Peyer's patch (tissue), 4 donors: ENCODE measurements at regions not wholly inside any gene's neighbourhood (a gene's known extent, or its start where the extent isn't known, plus 50 kb on each side); places are given as distances from the start of the nearest gene placed in this dataset.

Experiments used
- POLR2A ChIP-seq, 2 donors: fragments of 450-650 bp; IDR thresholded peaks; one replicate each; pipeline ENCODE4 v1.5.1; 2017; ENCODE audit warnings: antibody characterized with exemption in 2 of 2, mild to moderate bottlenecking in 2 of 2, moderate library complexity in 2 of 2
- TF ChIP-seq, protein P1 (sequence below), 6 experiments: fragments of 450-650 bp in 4 of 6; fragments of 200-600 bp in 2 of 6; sonication (generic) in 1 of 6; IDR thresholded peaks; one replicate each; pipeline ENCODE4 v1.5.1; 2017 to 2019; ENCODE audit warnings: antibody characterized with exemption in 6 of 6, mild to moderate bottlenecking in 3 of 6, moderate library complexity in 1 of 6

DNA sequence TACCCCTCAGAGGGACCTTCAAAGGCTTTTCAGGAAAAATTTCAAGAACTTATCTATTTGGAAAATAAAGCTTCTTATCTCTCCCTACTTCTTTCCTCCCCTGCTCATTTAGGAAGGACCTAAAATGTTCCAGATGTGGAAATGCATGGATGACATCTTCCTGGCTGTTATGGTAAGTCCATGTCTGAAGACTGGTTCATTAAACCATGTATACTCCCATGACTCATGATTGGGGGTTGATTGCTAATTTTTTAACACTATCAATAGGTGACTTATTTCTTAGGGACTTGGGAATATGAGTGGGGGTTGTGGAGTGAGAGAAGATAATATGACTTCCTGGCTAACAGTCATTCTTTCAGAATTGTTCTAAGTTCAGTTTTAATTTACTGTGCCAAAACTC, 104.0 kb upstream of the PARD3B start:
- TF ChIP-seq, protein P1, sequence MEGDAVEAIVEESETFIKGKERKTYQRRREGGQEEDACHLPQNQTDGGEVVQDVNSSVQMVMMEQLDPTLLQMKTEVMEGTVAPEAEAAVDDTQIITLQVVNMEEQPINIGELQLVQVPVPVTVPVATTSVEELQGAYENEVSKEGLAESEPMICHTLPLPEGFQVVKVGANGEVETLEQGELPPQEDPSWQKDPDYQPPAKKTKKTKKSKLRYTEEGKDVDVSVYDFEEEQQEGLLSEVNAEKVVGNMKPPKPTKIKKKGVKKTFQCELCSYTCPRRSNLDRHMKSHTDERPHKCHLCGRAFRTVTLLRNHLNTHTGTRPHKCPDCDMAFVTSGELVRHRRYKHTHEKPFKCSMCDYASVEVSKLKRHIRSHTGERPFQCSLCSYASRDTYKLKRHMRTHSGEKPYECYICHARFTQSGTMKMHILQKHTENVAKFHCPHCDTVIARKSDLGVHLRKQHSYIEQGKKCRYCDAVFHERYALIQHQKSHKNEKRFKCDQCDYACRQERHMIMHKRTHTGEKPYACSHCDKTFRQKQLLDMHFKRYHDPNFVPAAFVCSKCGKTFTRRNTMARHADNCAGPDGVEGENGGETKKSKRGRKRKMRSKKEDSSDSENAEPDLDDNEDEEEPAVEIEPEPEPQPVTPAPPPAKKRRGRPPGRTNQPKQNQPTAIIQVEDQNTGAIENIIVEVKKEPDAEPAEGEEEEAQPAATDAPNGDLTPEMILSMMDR (IDR thresholded peaks at IDR 0.05) = no peak
- no peak for TF ChIP-seq POLR2A (IDR thresholded peaks at IDR 0.05)
